H7 (cell line): ENCODE measurements at regions not wholly inside any gene's neighbourhood (a gene's known extent, or its start where the extent isn't known, plus 50 kb on each side); places are given as distances from the start of the nearest gene placed in this dataset.
A peak's percentile ranks its signal among the peaks of the same experiment; 100 is the strongest.

Source experiments
- DNase-seq: peaks from one replicate; pipeline ENCODE4 v3.0.0; 2012
- H3K27me3 ChIP-seq: 2 replicates; pipeline ENCODE4 v1.6.0; 2011; ENCODE audit warnings: mild to moderate bottlenecking, low read length; ENCODE audit not compliant: control insufficient read depth, insufficient read depth
- H3K36me3 ChIP-seq: replicated peaks from 2 replicates; pipeline ENCODE4 v1.5.1; 2011; ENCODE audit warnings: low read length; ENCODE audit not compliant: control insufficient read depth, insufficient read depth
- H3K4me3 ChIP-seq: 2 replicates; pipeline ENCODE4 v1.5.1; 2011; ENCODE audit warnings: low read depth, mild to moderate bottlenecking, control low read depth, low read length, moderate library complexity; ENCODE audit not compliant: insufficient read depth

DNA sequence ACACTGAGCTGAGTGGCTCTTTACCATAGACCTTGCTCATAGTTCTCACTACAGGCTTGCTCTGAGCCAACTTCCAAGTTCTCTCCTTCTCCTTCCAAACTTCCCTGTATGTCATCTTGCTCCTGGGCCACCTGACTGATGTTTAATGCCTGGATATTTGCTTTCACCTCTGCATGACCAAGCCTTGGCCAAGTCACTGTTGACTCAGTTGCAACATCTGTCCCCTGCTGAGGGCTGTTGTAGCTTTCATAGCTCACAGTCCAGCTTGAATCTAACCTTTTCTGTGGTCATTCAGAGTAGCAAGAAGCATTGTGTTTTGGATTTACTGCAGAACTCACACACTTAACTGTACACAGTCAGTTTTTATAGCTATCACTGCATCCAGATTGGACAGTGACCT is 171.8 kb upstream of the ROPN1 start:
- DNase-seq = no peak
- H3K36me3 ChIP-seq = no peaks in the 10 kb centered on the region
- no peaks in the 10 kb centered on the region for H3K27me3 ChIP-seq
- H3K4me3 ChIP-seq = no peak overlapping the region

GRCh38 chr3:124168271-124168670 is 176.3 kb upstream of the ROPN1 start:
- Histone ChIP-seq H3K36me3 (no peaks in the 10 kb centered on the region), H3K27me3 (no peaks in the 10 kb centered on the region), H3K4me3 (no peak overlapping the region)
- DNase-seq = no peak

DNA sequence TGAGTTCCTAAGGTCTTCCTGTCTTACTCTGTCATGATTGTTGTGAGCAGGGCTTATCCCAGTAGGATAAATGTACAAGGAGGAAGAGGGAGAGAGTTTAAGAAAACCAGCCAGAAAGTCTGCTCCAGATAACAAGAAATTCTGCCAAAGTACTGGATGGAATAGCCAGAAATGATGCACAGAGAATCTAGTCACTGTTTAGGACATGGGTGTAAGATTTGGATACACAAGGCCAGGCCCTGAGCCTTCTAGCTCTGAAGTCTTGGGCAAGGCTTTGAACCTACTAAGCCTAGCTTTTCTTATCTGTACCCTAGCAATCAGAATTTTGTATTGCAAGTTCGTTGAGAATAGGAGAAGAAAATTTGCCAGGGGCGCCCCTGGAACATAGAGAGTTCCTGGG is 180.4 kb upstream of the ROPN1 start:
- Histone ChIP-seq H3K27me3 (no peaks in the 10 kb centered on the region), H3K4me3 (no peak overlapping the region), H3K36me3 (no peaks in the 10 kb centered on the region)
- DNase-seq = no peak

GRCh38 chr3:124172816-124173215 is 180.9 kb upstream of the ROPN1 start:
- no peak for DNase-seq
- Histone ChIP-seq H3K36me3 (no peaks in the 10 kb centered on the region), H3K4me3 (no peak overlapping the region), H3K27me3 (no peaks in the 10 kb centered on the region)

- Histone ChIP-seq H3K36me3 (no peaks in the 10 kb centered on the region), H3K27me3 (no peaks in the 10 kb centered on the region), H3K4me3 (no peak overlapping the region)
- peak; percentile 8 for DNase-seq
Observed at GRCh38 chr3:124174476-124174875, 182.6 kb upstream of the ROPN1 start.

GRCh38 chr3:124174910-124175874 is 183.3 kb upstream of the ROPN1 start:
- no peak for DNase-seq
- no peaks in the 10 kb centered on the region for H3K36me3 ChIP-seq
- H3K27me3 ChIP-seq = no peaks in the 10 kb centered on the region
- H3K4me3 ChIP-seq = no peak overlapping the region

DNA sequence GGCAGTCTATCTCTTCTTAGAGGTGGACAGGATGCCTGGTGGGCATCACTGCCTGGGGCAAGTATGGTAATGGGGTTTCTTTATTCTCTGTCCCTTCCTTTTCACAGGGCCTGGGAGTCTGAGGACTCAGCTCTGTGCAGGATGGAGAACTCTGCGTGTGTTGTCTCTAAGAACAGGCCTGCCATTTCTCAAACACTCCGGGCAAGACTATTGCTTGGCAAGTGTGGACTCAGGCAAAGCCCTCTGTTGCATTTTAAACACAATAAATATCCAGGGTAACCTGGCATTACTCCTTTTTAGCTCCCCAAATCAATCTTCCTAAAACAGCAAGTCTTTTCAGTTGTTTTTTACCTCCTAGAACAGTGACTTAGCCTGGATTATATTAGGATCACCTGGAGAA is 185.1 kb upstream of the ROPN1 start:
- DNase-seq = no peak
- no peak overlapping the region for H3K4me3 ChIP-seq
- no peaks in the 10 kb centered on the region for H3K36me3 ChIP-seq
- H3K27me3 ChIP-seq = no peaks in the 10 kb centered on the region

DNA sequence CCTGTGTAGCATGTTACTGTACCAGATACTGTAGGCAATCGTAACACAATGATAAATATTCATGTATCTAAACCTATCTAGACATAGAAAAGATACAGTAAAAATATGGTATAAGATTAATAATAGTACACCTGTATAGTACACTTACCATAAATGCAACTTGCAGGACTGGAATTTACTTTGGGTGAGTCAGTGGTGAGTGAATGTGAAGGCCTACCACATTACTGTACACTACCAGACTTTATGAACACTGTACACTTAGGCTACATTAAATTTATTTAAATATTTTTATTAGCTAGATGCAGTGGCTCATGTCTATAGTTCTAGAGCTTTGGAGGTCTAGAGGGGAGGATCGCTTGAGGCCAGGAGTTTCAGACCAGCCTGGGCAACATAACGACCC is 186.6 kb upstream of the ROPN1 start:
- no peak for DNase-seq
- Histone ChIP-seq H3K27me3 (no peaks in the 10 kb centered on the region), H3K4me3 (no peak overlapping the region), H3K36me3 (no peaks in the 10 kb centered on the region)

GRCh38 chr3:124200407-124200806 is 208.5 kb upstream of the ROPN1 start:
- no peaks in the 10 kb centered on the region for H3K27me3 ChIP-seq
- DNase-seq = no peak
- no peak overlapping the region for H3K4me3 ChIP-seq
- no peaks in the 10 kb centered on the region for H3K36me3 ChIP-seq

- H3K4me3 ChIP-seq = no peak overlapping the region
Observed at GRCh38 chr3:124201226-124201625, 209.3 kb upstream of the ROPN1 start.

GRCh38 chr3:124201786-124202185 is 209.9 kb upstream of the ROPN1 start:
- Histone ChIP-seq H3K36me3 (no peaks in the 10 kb centered on the region), H3K4me3 (no peak overlapping the region), H3K27me3 (no peaks in the 10 kb centered on the region)
- DNase-seq = no peak

More at GRCh38 chr3:124201226-124201625, 209.3 kb upstream of the ROPN1 start:
- H3K27me3 ChIP-seq = no peaks in the 10 kb centered on the region
- H3K36me3 ChIP-seq = no peaks in the 10 kb centered on the region
- DNase-seq = no peak

- Histone ChIP-seq H3K27me3 (no peaks in the 10 kb centered on the region), H3K36me3 (no peaks in the 10 kb centered on the region), H3K4me3 (no peak overlapping the region)
- no peak for DNase-seq
Observed at GRCh38 chr3:124202754-124203153, 210.8 kb upstream of the ROPN1 start.

DNA sequence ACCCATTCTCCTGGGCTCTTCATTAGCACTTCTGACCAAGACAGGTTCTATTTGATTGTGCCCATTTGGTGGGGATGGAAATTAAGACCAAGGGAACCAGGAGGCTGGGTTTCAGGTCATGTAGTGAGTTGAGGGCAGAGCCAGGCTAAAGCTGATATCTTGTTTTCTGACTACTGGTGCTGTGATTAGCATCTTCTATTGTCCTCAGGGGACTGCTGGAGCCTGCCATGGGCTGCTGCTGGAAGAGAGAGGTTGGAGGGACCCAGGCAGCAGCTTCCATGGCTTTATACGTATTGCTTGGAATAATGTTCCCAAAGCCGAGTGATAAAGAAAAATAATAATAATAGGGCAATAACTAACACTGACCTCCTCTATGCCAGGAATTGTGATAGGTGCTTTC is 211.4 kb upstream of the ROPN1 start:
- H3K36me3 ChIP-seq = no peaks in the 10 kb centered on the region
- no peak overlapping the region for H3K4me3 ChIP-seq
- H3K27me3 ChIP-seq = no peaks in the 10 kb centered on the region
- DNase-seq = peak; percentile 22

DNA sequence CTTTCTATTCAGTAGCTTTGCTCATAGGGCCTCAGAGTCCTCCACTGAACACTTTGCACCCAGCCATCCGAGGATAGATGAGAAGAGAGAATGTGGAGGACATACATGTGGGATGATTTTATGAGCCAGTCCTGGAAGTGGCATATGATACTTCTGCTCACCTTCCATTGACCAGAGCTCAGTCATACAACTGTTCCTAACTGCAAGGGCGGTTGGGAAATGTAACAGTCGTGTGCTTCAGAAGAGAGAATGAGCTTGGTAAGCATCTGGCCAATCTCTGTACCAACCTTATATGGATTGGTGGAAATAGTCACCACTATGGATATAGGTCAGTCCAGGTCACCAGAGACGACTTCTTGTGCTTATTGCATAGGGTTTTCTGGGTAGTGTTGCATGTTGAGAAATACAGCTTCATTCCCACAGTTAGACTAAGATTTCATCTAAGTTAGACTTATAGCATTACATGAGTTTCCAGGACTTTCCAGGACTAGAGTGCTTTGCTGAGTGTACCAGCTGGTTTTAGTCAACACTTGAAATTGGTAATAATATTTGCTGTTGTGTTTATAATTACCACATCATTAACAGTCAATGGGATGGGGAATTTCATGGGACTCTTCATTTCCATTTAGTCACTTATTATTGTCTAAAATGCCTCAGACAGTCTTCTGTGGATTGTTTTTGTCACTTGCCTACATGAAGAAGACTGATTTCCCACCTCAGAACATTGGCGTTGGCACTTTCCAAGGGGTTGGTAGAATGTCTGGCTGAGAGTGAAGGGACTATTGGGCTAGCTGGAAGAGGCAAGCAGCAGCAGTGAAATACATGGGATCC is 214.5 kb upstream of the ROPN1 start:
- H3K36me3 ChIP-seq = no peaks in the 10 kb centered on the region
- DNase-seq = no peak
- H3K27me3 ChIP-seq = no peaks in the 10 kb centered on the region
- H3K4me3 ChIP-seq = no peak overlapping the region

- H3K4me3 ChIP-seq = no peak overlapping the region
- no peaks in the 10 kb centered on the region for H3K27me3 ChIP-seq
- DNase-seq = no peak
- no peaks in the 10 kb centered on the region for H3K36me3 ChIP-seq
Observed at GRCh38 chr3:124207077-124207476, 215.2 kb upstream of the ROPN1 start.
